GM12875 (cell line): ENCODE measurements at regions not wholly inside any gene's neighbourhood (a gene's known extent, or its start where the extent isn't known, plus 50 kb on each side); places are given as distances from the start of the nearest gene placed in this dataset.

ENCODE experiments used
- H3K4me3 ChIP-seq: one replicate; pipeline ENCODE4 v1.5.1; 2011; ENCODE audit warnings: low read depth, low read length, control low read depth
- CTCF ChIP-seq: IDR thresholded peaks from 2 replicates; pipeline ENCODE4 v1.5.1; 2011; ENCODE audit warnings: low read depth, mild to moderate bottlenecking, control low read depth, inconsistent platforms, low read length, moderate library complexity, borderline replicate concordance; ENCODE audit not compliant: insufficient read depth

DNA sequence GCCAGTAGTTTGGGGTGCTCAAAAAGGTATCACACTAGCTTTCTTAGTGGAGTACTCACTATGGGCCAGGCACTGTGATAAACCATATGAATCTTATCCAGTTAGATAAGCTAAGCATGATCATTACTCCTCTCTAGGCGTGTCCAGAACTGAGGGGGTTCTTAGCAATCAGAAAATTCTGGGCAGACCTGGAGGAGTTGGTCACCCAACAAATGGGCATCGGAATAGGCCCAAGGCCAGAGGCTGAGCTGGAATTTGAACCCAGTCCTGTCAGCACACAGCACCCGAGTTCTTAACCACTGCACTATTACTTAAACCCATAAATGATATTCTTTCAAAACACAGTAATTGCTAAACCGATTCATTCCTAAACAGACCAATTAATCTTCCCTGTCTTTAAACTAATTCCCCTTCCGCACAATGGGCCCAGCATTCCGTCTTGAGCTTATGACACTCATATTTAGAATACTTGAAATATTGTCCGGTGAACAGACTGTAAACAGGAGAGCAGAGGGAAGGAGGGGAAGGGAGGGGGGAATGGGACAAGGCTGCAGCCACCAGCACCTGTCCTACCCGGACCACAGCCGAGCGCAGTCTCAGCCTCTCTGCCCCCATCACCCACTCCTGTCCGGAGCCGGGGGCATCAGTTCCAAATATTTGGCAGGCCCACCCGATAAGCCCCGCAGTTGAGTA, 113.0 kb upstream of the GADD45A start:
- no peak for TF ChIP-seq CTCF

GRCh38 chr1:67572594-67573221, 112.3 kb upstream of the GADD45A start:
- TF ChIP-seq CTCF: no peak
- H3K4me3 ChIP-seq: no peak overlapping the region

More for the DNA sequence above, 113.0 kb upstream of the GADD45A start:
- H3K4me3 ChIP-seq: no peak overlapping the region

- H3K4me3 ChIP-seq: no peak overlapping the region
- TF ChIP-seq CTCF: no peak
Observed at GRCh38 chr1:67573311-67573872, 111.6 kb upstream of the GADD45A start.

DNA sequence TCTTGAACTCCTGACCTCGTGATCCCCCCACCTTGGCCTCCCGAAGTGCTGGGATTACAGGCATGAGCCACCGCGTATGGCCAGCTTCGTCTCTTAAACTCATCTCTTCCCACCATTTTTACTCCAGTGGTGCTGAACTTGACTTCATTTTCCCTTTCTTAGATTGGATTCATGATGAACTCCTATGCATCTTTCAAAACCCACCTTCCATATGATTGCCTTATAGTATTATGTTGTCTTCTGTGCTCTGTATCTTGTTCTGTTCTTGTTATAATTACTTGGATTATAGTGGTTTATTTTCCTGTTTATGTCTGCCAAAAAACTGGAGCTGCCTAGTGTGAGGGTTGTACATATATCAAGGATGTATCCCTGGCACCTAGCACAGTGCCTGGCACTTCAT, 110.8 kb upstream of the GADD45A start:
- no peak for TF ChIP-seq CTCF
- no peak overlapping the region for H3K4me3 ChIP-seq

- H3K4me3 ChIP-seq: no peak overlapping the region
- no peak for TF ChIP-seq CTCF
Observed at GRCh38 chr1:67575861-67576260, 109.1 kb upstream of the GADD45A start.

GRCh38 chr1:67576474-67576873, 108.5 kb upstream of the GADD45A start:
- TF ChIP-seq CTCF: no peak
- H3K4me3 ChIP-seq: no peak overlapping the region

GRCh38 chr1:67577646-67578045, 107.4 kb upstream of the GADD45A start:
- H3K4me3 ChIP-seq: no peak overlapping the region
- TF ChIP-seq CTCF: no peak
